Astrocyte (in vitro differentiated cells and primary cell): ENCODE measurements at regions not wholly inside any gene's neighbourhood (a gene's known extent, or its start where the extent isn't known, plus 50 kb on each side); places are given as distances from the start of the nearest gene placed in this dataset.

Source experiments
- CTCF ChIP-seq: IDR thresholded peaks from 2 replicates; pipeline ENCODE4 v1.5.1; 2011; ENCODE audit warnings: low read depth, mild to moderate bottlenecking, inconsistent platforms, low read length, moderate library complexity; ENCODE audit not compliant: insufficient read depth
- EZH2 ChIP-seq: IDR thresholded peaks from 2 replicates; pipeline ENCODE4 v1.6.1; 2012; ENCODE audit warnings: mild to moderate bottlenecking, low read length, inconsistent platforms; ENCODE audit not compliant: insufficient read depth

- TF ChIP-seq CTCF (no peak), EZH2 (no peak)
Measured at GRCh38 chr5:124956471-124957029, 210.1 kb upstream of the ZNF608 start.
